NCI-H82 (cell line): ENCODE measurements at regions not wholly inside any gene's neighbourhood (a gene's known extent, or its start where the extent isn't known, plus 50 kb on each side); places are given as distances from the start of the nearest gene placed in this dataset.
A peak's percentile ranks its signal among the peaks of the same experiment; 100 is the strongest.

Experiments
- DNase-seq: peaks from one replicate; lab custom pipeline; 2025; lab: John Stamatoyannopoulos, UW

DNA sequence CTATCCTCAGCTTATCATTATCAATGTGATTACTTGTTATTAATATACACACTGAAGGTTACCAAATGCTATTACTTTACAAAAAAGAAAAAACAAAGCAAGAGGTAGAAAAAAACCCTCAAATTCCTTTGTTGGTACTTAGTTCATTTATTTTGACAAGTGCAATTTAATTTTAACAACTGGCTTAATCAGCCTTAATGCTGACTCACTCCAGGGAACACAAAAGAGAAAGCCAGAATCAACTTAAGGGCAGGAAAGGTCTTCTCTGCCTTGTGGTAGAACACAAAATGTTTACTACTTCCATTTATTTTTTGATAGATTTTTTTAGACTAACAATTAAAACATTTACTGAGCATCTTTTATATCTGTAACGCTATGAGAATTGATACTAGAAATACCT lies 417.1 kb downstream of the PCDH17 start:
- no peak for DNase-seq

DNA sequence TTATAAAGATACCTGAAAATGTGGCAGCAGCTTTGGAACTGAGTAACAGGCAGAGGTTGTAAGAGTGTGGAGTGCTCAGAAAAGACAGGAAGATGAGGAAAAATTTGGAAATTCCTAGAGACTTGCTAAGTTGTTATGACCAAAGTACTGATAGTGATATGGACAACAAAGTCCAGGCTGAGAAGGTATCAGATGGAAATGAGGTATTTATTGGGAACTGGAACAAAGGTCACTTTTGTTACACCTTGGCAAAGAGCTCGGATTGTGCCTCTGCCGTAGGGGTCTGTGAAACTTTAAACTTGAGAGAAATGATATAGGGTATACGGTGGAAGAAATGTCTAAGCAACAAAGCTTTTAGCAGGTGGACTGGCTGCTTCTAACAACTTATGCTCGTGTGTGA lies 419.9 kb downstream of the PCDH17 start:
- no peak for DNase-seq

DNA sequence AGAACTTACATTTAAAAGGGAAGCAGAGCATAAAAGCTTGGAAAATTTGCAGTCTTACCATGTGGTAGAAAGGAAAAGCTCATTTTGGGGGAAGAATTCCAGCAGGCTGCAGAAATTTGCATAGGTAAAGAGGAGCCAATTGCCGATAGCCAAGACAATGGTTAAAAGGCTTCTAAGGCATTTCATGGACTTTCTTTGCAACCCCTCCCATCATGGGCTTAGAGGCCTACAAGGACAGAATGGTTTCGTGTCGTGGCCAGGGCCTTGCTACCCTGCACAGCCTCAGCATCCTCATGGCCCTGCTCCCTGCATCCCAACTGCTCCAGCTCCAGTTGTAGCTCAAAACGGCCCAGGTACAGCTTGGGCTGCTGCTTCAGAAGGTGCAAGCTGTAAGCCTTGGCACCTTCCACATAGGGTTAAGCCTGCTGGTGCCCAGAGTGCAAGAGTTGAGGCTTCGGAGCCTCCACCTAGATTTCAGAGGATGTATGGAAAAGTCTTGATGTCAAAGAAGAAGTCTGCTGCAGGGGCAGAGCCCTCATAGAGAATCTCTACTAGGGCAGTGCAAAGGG lies 420.3 kb downstream of the PCDH17 start:
- no peak for DNase-seq

DNA sequence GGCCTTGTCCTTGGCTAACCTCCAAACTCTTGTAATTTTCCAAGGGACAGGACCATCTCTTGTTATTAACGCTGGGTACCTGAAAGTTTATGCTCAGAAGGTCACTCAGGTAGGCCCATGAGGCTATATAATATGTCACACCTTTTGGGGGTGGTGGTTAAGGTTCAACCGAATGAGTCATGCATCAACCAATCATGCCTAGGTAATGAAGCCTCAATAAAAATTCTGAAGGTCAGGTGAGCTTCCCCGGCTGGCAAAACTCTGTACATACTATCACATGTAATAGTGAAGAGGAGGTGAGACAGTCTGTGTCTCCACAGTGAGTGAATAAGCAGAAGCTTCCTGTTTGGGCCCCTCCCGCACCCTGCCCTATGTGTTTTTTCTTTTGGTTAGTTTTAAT lies 424.9 kb downstream of the PCDH17 start:
- DNase-seq = no peak

DNA sequence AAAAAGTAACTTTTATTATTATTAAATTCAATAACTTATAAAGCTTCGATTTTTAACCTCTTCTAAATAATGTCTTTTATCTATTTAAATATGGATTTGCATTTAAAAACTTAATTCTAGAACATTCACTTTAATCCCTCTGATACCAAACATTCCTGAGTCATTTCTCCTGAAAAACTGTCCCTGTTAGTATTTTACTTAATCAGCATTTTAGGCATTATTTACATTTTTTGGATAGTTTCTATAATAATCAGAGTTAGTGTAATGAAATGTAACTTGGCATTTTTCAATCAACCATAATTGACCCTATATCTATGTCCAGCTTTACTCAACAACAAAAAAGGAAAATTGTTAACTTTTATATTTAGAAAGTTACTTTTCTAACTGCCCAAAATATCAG lies 428.1 kb downstream of the PCDH17 start:
- no peak for DNase-seq

DNA sequence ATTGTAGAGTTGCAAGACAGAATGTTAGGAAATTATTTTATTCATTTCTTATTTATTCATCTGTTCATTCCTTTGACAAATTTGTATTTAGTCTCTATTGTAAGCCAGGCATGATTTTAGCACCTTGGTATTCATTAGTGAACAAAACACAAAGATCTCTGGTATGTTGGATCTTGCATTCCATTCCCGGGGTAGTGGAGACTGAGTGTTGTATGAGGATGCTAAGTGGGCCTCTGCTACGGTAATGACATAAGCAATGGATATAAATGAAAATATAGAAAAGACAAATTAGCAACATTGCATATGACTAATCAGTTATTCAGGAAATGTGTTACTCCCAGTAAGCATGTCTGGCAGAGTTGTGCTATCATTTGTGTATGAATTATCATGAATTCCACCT lies 449.3 kb downstream of the PCDH17 start:
- peak; percentile 29 for DNase-seq

DNA sequence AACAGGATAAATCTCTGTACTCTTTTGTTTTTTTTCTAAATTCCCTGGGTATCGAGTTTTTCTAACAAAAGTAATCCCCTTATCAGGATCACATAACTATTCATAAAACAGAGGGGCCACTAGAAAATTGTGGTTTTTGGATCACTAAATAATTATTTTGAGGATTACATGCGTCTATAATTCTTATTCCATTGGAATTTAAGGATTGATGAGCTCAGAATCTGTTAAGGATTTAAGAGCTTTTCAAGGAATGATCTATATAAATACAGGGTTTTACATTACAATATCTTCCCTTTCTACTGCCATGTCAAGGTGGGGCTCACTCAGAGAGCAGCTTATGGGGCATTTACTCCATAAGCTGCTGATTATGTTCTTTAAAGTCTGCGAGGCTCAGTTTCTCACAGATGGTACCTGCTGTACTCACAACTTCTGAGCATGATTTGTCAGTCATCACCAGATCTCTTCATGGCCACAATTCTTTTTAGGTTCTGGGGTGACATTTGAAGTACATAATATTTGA lies 449.8 kb downstream of the PCDH17 start:
- DNase-seq = peak; percentile 91

DNA sequence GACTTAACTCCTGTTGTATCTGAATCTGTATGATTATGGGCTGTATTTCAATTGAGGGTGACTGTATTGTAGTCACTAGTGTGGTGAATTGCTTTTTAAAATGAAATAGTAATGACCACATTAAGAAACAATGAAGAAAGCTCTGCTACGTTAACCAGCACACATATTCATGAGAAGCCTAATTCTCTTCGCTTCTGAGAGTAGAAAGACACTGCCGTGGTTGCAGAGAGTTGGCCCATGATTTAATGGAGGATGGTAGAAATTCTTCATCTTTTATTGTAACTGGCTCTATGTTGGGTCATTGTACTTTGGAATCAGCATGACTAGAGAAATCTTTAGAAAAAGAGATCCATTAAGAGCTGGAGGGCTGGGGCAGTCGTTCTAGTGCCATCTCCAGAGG lies 451.5 kb downstream of the PCDH17 start:
- no peak for DNase-seq

DNA sequence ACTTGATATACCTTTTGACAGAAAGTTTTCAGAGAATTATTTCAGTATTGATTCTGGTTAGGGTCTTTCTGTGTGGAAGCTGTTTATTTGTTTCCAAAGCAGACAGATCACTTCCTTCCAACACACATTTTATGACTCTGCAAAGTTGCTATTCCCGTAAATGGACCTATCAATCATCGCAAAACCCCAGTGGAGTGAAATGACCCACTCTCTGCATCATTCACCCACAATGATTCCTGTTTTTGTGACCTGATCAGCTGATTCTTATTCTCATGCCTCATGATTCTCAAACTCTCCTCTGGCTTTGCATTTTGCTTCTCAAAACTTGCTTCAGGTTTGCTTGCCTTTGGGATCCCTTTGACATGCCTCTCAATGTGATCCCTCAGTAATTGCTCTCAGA lies 453.7 kb downstream of the PCDH17 start:
- DNase-seq = no peak

DNA sequence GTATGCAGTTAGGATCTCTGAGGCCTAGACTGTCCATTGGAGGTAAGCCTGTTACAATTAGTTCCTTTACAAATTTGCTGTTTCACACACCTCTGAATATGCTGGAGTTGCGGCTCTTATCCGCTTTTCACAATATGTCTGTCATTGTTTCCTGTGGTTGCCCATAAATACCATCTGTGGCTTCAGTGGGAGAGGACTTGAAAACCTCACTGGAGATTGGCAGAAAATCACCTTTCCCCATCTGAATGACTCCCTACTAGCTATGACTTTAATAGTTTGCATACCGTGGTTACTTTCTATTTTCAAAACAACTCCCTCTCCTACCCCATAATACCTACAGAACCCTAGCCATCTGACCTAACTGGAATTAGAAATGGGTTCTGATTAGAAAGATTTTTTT lies 454.3 kb downstream of the PCDH17 start:
- DNase-seq = no peak

DNA sequence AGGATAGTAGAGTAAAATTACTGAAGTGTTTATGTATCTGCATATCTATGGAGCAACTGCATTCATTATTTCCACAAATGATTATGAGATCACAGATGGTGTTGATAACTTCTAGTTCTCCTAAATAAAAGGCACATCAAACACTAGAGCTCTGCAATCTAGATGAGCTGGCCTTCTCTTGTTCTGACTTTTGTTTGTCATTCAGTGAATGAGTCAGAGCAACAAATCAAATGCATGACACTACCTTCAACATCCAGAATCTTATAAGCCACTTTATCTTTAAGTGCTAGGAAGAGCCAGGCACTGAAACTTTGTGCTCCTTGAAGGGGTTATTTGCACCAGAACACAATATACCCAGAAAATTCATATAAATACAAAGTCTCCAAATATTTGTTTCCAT lies 456.0 kb downstream of the PCDH17 start:
- DNase-seq = no peak

DNA sequence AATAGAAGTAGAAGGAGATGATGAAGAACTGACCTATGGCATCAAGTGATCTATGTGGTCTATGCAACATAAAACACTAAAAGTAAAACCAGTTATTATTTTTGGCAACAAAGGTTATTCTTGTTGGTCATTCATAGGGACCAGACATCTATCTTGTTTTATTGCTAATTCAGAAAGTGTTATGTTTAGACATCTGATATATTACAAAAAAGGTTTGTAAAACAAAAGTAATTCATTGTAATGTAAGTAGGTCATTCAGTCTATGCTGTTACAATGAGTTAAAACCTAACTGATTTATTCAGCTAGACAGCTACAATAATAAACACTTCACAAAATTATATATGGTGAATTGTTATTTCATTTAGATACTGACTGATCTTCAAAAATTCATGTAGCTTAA lies 461.9 kb downstream of the PCDH17 start:
- no peak for DNase-seq

DNA sequence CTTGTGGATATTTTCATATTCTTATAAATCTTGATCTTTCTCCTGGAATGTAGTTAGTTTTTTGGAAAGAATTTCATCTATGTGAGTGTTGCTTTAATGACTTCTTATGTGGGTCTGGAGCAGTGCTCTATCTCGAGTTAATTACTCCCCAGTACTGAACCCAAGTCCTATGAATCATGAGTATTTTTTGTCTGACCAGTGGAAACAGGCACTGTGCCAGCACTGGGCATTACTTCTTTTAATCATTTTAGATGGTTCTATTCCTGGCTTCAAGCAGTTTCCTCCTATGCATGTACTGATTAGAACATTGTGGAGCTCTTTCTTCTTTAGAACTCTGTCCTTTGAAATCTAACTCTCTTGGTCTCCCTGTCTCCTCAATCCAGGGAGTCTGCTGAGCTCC lies 466.3 kb downstream of the PCDH17 start:
- DNase-seq = no peak

DNA sequence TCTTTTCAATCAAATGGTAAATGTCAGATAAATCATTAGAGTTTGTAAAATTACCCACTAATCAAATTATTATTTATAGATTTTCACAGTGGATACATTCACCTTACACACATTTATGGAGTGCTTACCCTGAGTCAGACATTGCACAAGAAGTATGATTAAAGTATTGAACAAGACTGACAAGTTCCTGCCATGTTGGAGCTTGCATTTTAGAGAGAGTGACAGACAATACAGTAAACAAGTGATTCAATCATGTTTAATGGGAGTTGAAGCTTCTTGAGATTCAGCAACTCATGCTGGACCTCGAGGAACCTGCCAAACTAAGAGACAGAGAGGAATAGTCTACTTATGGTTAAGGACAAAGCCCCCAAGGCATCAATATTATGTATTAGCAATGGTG lies 487.8 kb downstream of the PCDH17 start:
- DNase-seq = no peak

DNA sequence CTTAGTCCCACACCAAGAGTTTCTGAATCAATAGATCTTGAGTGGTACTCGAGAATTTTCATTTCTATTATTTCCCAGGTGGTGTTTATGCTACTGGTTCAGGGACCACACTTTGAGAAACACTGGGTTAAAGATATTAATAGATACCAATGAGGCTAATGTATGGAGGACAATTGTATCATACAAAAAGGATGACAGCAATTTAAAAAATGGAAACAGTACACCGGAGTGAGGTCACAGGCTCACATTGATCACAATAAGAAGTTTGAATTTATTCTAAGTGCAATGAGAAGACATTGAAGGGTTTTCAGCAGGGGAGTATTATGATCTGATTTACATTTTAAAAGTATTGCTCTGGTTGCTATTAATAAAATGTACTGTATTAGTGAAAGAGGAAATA lies 488.3 kb downstream of the PCDH17 start:
- DNase-seq = no peak

DNA sequence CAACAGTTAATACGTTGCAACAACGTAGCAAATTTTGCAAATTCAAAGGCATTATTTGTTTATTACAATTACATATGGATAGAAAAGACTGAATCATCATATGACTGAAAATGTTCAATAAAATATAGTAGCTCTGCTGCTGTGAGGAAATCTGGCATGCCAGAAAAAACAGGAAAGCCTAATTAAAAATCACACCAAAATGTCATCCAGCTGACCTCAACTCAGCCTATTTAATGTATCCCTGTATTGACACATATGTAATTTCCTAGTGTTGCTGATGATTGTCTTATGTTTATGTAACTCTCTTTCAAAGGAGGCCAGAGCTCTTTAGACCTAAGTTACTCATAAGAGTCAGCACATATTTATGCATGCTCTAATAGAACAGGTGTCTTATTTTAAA lies 495.0 kb downstream of the PCDH17 start:
- DNase-seq = no peak

DNA sequence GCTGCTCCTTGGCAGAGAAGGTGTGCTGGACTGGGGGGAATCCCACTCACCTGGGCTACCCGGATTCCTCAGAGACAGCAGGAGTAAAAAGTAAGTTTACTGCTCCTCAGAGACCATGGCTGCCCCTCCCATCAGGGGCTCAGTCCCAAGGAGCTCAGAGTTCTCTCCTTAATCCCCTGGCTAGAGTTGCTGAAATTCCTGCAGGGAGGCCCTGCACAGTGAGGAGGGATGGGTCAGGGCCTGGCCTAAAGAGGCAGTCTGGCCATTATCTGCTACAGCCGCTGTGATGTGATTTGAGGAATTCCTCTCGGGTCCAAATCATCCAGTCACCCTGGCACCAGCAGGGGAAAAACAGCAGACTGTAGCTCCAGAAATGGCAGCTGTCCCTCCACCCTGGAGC lies 502.5 kb downstream of the PCDH17 start:
- DNase-seq = peak; percentile 12

DNA sequence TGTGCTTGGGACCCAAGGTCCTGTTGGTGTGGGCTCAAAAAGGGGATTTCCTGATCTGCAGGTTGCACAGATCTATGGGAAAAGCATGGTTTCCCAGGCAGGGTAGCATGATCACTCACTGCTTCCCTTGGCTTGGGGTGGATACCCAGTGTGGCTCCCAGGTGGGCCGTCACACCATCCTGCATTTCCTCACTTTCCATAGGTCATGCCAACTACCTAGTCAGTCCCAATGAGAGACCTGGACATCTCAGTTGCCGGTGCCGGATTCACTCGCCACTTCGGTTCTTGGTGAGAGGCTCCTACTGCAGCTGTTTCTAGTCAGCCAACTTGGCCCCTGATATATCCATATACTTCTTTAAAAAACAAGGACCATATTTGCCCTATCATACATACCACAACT lies 503.0 kb downstream of the PCDH17 start:
- DNase-seq = no peak

DNA sequence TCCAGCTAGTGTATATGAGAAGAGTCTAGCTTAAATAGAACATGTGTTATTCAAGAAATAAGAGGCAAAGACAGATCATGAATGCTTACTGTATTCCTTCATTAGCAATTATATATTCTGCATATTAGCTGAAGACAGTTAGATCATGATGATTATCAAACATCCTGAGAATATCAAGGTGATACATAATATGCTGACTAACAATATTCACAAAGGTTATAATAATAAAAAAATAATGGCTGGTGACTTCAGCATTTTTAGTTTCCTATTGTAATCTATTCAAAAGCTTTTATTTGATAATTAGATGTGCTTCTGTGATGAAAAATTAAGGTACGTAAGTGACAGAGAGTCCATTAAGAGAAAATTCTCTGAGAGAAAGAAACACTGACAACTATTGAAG lies 511.4 kb downstream of the PCDH17 start:
- no peak for DNase-seq

DNA sequence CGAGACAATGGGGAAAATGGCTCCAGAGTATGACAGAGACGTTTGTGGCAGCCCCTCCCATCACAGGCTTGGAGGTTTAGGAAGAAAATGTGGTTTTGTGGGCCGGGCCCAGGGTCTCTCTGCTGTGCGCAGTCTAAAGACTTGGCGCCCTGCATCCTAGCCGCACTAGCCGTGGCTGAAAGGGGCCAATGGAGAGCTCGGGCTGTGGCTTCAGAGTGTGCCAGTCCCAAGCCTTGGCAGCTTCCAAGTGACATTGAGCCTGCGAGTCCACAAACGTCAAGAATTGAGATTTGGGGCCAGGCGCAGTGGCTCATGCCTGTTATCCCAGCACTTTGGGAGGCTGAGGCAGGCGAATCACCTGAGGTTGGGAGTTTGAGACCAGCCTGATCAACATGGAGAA lies 513.1 kb downstream of the PCDH17 start:
- DNase-seq = no peak

DNA sequence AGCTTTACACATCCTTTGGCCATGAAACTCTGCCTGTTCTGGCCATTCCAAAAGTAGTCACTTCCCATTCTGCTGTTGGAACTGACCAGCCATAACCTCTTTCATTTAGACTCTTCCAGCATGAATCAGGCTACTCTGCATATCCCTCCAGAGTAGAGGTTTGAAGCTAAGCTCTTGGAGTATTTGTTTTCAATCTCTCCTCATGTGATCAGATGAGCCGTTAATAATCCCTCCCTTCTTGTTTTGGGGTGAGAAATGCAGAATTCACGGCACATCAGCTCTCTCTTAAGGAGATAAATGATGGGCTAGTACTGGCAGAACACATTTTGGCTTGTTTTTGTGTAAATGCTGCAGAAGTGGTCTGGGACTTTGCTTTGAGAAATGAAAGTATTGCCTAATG lies 519.9 kb downstream of the PCDH17 start:
- DNase-seq = no peak

DNA sequence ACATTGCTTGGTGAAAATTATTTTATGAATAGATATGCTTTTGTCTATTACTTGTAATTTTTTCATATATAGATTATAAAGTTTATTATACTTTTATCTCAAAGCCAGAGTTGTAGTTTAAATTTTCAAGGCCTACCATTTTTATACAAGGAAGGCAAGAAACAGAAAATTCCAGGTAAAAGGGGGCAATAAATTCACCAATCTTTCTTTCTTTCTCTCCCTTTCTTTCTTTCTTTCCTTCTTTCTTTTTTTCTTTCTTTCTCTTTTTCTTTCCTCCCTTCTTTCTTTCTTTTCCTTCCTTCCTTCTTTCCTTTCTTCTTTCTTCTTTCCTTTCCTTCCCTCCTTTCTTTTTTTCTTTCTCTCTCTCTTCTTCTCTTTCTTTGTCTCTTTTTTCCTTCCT lies 529.4 kb downstream of the PCDH17 start:
- DNase-seq = no peak

DNA sequence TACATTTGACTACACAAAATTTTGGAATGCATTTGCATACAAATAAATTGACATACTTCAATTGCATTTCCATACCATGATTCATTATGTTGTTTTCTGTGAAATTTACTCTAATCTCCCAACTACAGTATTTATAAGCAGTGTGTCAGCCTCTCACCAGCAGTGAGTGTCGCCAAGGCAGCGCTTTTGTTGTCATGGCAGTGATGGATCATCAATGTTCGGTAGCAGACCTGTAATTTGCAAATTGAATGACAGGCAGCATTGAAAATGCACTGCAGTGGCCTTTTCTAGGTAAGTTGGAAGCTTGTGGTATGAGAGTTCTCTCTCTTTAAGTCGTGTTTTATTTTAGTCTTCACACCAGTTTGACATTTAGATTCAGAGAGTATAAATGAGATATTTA lies 534.1 kb downstream of the PCDH17 start:
- peak; percentile 10 for DNase-seq

DNA sequence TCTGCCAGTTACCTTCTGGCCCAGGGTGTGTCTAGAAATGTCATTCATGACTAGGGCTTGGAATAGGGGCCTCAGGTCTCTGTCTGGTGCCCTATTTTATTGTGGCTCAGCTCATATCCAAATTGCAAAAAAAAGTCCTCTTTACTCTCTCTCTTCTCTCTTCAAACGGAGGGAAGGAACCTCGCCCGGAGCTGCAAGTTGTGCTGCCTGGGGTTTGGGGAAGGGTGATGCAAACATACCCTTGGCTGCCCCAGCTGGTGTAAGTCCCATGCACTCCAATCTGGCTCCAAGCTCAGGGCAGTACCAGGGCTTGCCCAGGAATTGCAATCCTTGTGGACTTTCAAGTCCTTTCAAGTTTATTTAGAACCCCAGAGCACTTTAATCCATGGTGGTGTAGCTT lies 549.6 kb downstream of the PCDH17 start:
- no peak for DNase-seq

DNA sequence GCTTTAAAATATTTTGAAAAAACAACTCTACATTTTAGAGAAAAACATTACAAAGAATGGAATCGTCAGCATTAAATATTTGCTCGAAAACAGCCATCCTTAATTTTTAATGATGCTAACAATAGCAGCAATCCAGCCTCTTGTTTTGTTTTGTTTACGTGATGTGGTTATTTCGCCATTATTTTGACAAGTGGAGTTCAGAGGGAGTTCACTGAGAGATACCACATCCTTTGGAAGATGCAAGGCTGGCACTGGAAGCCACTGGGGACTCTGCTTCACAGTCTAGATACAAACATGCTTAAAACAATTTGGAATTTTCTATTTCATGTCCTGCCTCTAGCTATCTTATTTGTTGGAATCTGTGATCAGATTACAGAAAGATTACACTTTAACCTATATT lies 556.3 kb downstream of the PCDH17 start:
- no peak for DNase-seq
